H9 (cell line): ENCODE measurements at regions not wholly inside any gene's neighbourhood (a gene's known extent, or its start where the extent isn't known, plus 50 kb on each side); places are given as distances from the start of the nearest gene placed in this dataset.

Experiments used
- DNase-seq: peaks from one replicate; pipeline ENCODE4 v3.0.0-alpha.2; 2017
- H2AFZ ChIP-seq: one replicate; pipeline ENCODE4 v1.6.1; 2013; ENCODE audit warnings: mild to moderate bottlenecking, low read length, control low read depth, moderate library complexity
- H2AK5ac ChIP-seq: 2 replicates; pipeline ENCODE4 v1.6.1; 2013; ENCODE audit warnings: low read length, control low read depth, mixed read lengths; ENCODE audit not compliant: insufficient read length
- H2BK120ac ChIP-seq: one replicate; pipeline ENCODE4 v1.6.1; 2013; ENCODE audit warnings: low read depth, mild to moderate bottlenecking, low read length, control low read depth, inconsistent platforms; ENCODE audit not compliant: poor library complexity, severe bottlenecking
- H2BK12ac ChIP-seq: 2 replicates; pipeline ENCODE4 v1.6.1; 2013; ENCODE audit warnings: low read length, control low read depth, mixed read lengths, low read depth; ENCODE audit not compliant: insufficient read length
- H2BK15ac ChIP-seq: 2 replicates; pipeline ENCODE4 v1.6.1; 2013; ENCODE audit warnings: low read depth, low read length, control low read depth
- H2BK20ac ChIP-seq: one replicate; pipeline ENCODE4 v1.6.1; 2013; ENCODE audit warnings: low read depth, mild to moderate bottlenecking, low read length, control low read depth, inconsistent platforms; ENCODE audit not compliant: poor library complexity, severe bottlenecking
- H2BK5ac ChIP-seq: 2 replicates; pipeline ENCODE4 v1.6.1; 2013; ENCODE audit warnings: low read length, control low read depth, mixed read lengths; ENCODE audit not compliant: insufficient read length
- H3K14ac ChIP-seq: 2 replicates; pipeline ENCODE4 v1.6.1; 2013; ENCODE audit warnings: low read length, control low read depth; ENCODE audit not compliant: insufficient read depth
- H3K18ac ChIP-seq: 2 replicates; pipeline ENCODE4 v1.6.1; 2013; ENCODE audit warnings: low read depth, mild to moderate bottlenecking, mixed read lengths, low read length, control low read depth; ENCODE audit not compliant: insufficient read length
- H3K23ac ChIP-seq: 2 replicates; pipeline ENCODE4 v1.6.1; 2013; ENCODE audit warnings: low read length, control low read depth, mixed read lengths, low read depth; ENCODE audit not compliant: insufficient read length
- H3K23me2 ChIP-seq: 2 replicates; pipeline ENCODE4 v1.6.1; 2013; ENCODE audit warnings: low read depth, mild to moderate bottlenecking, mixed read lengths, low read length, control low read depth; ENCODE audit not compliant: insufficient read length, poor library complexity, severe bottlenecking
- H3K27ac ChIP-seq: 2 replicates; pipeline ENCODE4 v1.5.1; 2013; ENCODE audit warnings: low read length, control low read depth, mixed read lengths, low read depth; ENCODE audit not compliant: insufficient read length
- H3K27me3 ChIP-seq: 2 replicates; pipeline ENCODE4 v1.6.1; 2013; ENCODE audit warnings: low read length, control low read depth, inconsistent platforms; ENCODE audit not compliant: insufficient read depth
- H3K4ac ChIP-seq: 2 replicates; pipeline ENCODE4 v1.6.1; 2013; ENCODE audit warnings: low read depth, mild to moderate bottlenecking, control low read depth, inconsistent platforms, low read length, moderate library complexity
- H3K4me1 ChIP-seq: 2 replicates; pipeline ENCODE4 v1.6.1; 2013; ENCODE audit warnings: low read length, control low read depth, inconsistent platforms; ENCODE audit not compliant: insufficient read depth
- H3K4me2 ChIP-seq: 2 replicates; pipeline ENCODE4 v1.6.1; 2013; ENCODE audit warnings: low read length, control low read depth, mixed read lengths; ENCODE audit not compliant: insufficient read length, insufficient read depth
- H3K56ac ChIP-seq: 2 replicates; pipeline ENCODE4 v1.6.1; 2013; ENCODE audit warnings: low read depth, mild to moderate bottlenecking, mixed read lengths, low read length, control low read depth; ENCODE audit not compliant: insufficient read length
- H3K79me1 ChIP-seq: 2 replicates; pipeline ENCODE4 v1.6.1; 2013; ENCODE audit warnings: low read depth, mild to moderate bottlenecking, moderate library complexity, low read length, control low read depth, inconsistent platforms; ENCODE audit not compliant: insufficient read depth, poor library complexity, severe bottlenecking
- H3K79me2 ChIP-seq: 2 replicates; pipeline ENCODE4 v1.6.1; 2013; ENCODE audit warnings: low read length, control low read depth, inconsistent platforms; ENCODE audit not compliant: insufficient read depth
- H3K9ac ChIP-seq: 2 replicates; pipeline ENCODE4 v1.6.1; 2013; ENCODE audit warnings: low read length, control low read depth, mixed read lengths; ENCODE audit not compliant: insufficient read length; ENCODE audit errors: extremely low read depth
- H3K9me3 ChIP-seq: one replicate; pipeline ENCODE4 v1.6.1; 2013; ENCODE audit warnings: low read depth, low read length, inconsistent platforms; ENCODE audit not compliant: control insufficient read depth
- H3T11ph ChIP-seq: one replicate; pipeline ENCODE4 v1.6.1; 2013; ENCODE audit warnings: mild to moderate bottlenecking, low read length, control low read depth, inconsistent platforms
- H4K20me1 ChIP-seq: one replicate; pipeline ENCODE4 v1.6.1; 2013; ENCODE audit not compliant: control insufficient read depth, insufficient read length, insufficient read depth
- H4K5ac ChIP-seq: 2 replicates; pipeline ENCODE4 v1.6.1; 2013; ENCODE audit warnings: low read depth, mild to moderate bottlenecking, mixed read lengths, low read length, control low read depth; ENCODE audit not compliant: insufficient read length
- H4K8ac ChIP-seq: replicated peaks from 2 replicates; pipeline ENCODE4 v1.6.1; 2013; ENCODE audit warnings: low read length, control low read depth, mixed read lengths, low read depth; ENCODE audit not compliant: insufficient read length
- H4K91ac ChIP-seq: 2 replicates; pipeline ENCODE4 v1.6.1; 2013; ENCODE audit warnings: low read depth, mild to moderate bottlenecking, moderate library complexity, mixed read lengths, low read length, control low read depth; ENCODE audit not compliant: insufficient read length
- H3K27ac Mint-ChIP-seq, 3 experiments: 2 replicates in 2 of 3; 3 replicates in 1 of 3; pipeline ENCODE4 v1.8.0; 2020 to 2021; ENCODE audit warnings: mixed read lengths in 3 of 3, mild to moderate bottlenecking in 1 of 3, moderate library complexity in 1 of 3
- H3K27me3 Mint-ChIP-seq: 2 replicates; pipeline ENCODE4 v1.8.0; 2021; ENCODE audit warnings: low read depth, mild to moderate bottlenecking, moderate library complexity, mixed read lengths
- H3K36me3 Mint-ChIP-seq, 3 experiments: 2 replicates in 2 of 3; 3 replicates in 1 of 3; pipeline ENCODE4 v1.8.0; 2020 to 2021; ENCODE audit warnings: low read depth in 3 of 3, mixed read lengths in 3 of 3; ENCODE audit not compliant: insufficient read depth in 1 of 3
- H3K4me1 Mint-ChIP-seq, 2 experiments: 2 replicates each; pipeline ENCODE4 v1.8.0; 2020; ENCODE audit warnings: mixed read lengths in 2 of 2
- H3K4me3 Mint-ChIP-seq, 2 experiments: 2 replicates in 1 of 2; 3 replicates in 1 of 2; pipeline ENCODE4 v1.8.0; 2020 to 2021; ENCODE audit warnings: mild to moderate bottlenecking in 2 of 2, mixed read lengths in 2 of 2, moderate library complexity in 1 of 2
- H3K9me3 Mint-ChIP-seq, 2 experiments: 2 replicates in 1 of 2; 3 replicates in 1 of 2; pipeline ENCODE4 v1.8.0; 2020; ENCODE audit warnings: mild to moderate bottlenecking in 2 of 2, mixed read lengths in 2 of 2, moderate library complexity in 1 of 2
- CTCF ChIP-seq: fragments of 200-600 bp; sonication (generic); conservative IDR thresholded peaks from 3 replicates; pipeline ENCODE4 v1.8.0; 2021; ENCODE audit warnings: antibody characterized with exemption, mild to moderate bottlenecking
- WGBS: extraction: QIAGEN DNeasy Blood & Tissue Kit; methylation state at CpG from one replicate; pipeline ENCODE4 v1.1.7; 2013; ENCODE audit warnings: missing lambda C conversion rate, low lambda C conversion rate, mixed read lengths; ENCODE audit not compliant: insufficient read length; ENCODE audit errors: extremely low coverage; 5-methylcytosine and 5-hydroxymethylcytosine counted together

GRCh38 chr15:31824024-31824423, 206.3 kb upstream of the CHRNA7 start:
- no peak overlapping the region for H3K27ac ChIP-seq
- no peak overlapping the region for H4K5ac ChIP-seq
- H3T11ph ChIP-seq, result no peak overlapping the region
- H3K23ac ChIP-seq, result no peak overlapping the region
- no peak overlapping the region for H2AFZ ChIP-seq
- no peaks in the 10 kb centered on the region for H3K27me3 ChIP-seq
- H3K79me1 ChIP-seq, result no peaks in the 10 kb centered on the region
- TF ChIP-seq CTCF, result no peak
- no peak overlapping the region for H2BK15ac ChIP-seq
- H4K91ac ChIP-seq, result no peak overlapping the region
- H3K9me3 ChIP-seq, result no peaks in the 10 kb centered on the region
- H3K4me1 Mint-ChIP-seq, result peaks cover 8 to 17% of the 10 kb centered on the region in 2 experiments
- no peak overlapping the region for H3K14ac ChIP-seq
- H4K20me1 ChIP-seq, result no peaks in the 10 kb centered on the region
- peaks cover 0 to 18% (median 0%) of the 10 kb centered on the region in 3 experiments; a peak in 2 of 7 replicates for H3K36me3 Mint-ChIP-seq
- no peaks in the 10 kb centered on the region for H3K23me2 ChIP-seq
- WGBS, result no CpG with 5 or more reads among the region's 5 CpGs
- no peaks in the 10 kb centered on the region for H3K79me2 ChIP-seq
- H3K9me3 Mint-ChIP-seq, result peaks cover 4 to 12% of the 10 kb centered on the region in 2 experiments; a peak in 3 of 5 replicates
- H3K56ac ChIP-seq, result no peak overlapping the region
- no peak overlapping the region for H2BK12ac ChIP-seq
- H2BK5ac ChIP-seq, result no peak overlapping the region
- no peak overlapping the region for H3K9ac ChIP-seq
- no peaks in the 10 kb centered on the region for H3K27me3 Mint-ChIP-seq
- H2BK20ac ChIP-seq, result no peak overlapping the region
- no peak overlapping the region for H3K4ac ChIP-seq
- no peak for DNase-seq
- no peak overlapping the region for H3K18ac ChIP-seq
- no peak overlapping the region for H3K27ac Mint-ChIP-seq
- no peak overlapping the region for H3K4me3 Mint-ChIP-seq
- H3K4me1 ChIP-seq, result no peaks in the 10 kb centered on the region
- no peak overlapping the region for H2AK5ac ChIP-seq
- H3K4me2 ChIP-seq, result no peak overlapping the region
- H2BK120ac ChIP-seq, result no peak overlapping the region
- H4K8ac ChIP-seq, result no peak overlapping the region
